ENCODE measurements at regions not wholly inside any gene's neighbourhood (a gene's known extent, or its start where the extent isn't known, plus 50 kb on each side); places are given as distances from the start of the nearest gene placed in this dataset.
A peak's percentile ranks its signal among the peaks of the same experiment; 100 is the strongest.
"Not testable (repeated sequence)": the region's sequence is repeated elsewhere in the genome, so short reads cannot be mapped to it uniquely, and the experiment has no call there.

DNA sequence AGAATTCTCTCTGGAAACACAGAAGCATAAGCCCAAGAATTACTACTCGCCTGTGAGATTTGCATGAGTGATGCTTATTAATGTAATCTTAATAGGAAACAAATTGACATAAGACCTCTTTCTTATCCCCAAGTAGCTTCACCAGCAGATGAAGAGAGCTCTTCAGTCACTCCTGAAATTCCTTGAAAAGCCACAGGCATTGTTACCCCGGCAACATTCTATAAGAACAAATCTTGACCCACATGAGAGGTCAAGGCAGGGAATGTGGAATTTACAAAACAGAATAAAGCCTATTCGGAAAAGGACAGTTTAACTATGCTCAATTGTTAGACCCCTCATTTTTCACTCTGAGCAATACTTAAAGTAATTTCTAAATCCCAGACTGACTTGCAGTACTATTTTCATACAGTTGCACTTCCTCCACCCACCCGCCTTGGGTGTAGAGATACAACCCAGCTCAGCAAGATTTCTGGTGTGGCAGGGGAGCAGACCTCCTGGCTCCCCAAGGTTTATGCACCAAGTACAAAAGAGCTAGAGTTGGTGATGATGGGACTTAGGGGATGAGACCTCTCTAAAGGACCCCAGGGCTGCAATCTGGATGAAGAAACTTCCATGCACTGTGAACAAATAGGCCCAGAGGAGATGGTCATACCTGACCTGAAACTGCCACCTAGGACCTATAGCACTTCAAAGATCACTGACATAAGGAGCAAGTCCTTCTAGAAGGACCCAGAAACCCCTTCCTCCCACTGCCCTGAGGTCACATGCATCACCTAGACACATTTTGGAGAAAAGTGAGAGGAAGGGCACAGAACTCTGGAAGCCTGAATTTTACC lies 242.1 kb downstream of the ZNF608 start:
- H3K36me3 ChIP-seq (replicated peaks in 1 of 2; ENCODE audit: control extremely low read depth in 1 of 2, control insufficient read depth in 1 of 2, extremely low read depth in 1 of 2, insufficient read depth in 2 of 2, low read length in 1 of 2), result no peaks in the 10 kb centered on the region
- H3K27ac ChIP-seq (ENCODE audit: low read length in 2 of 2), result no peak overlapping the region
- TF ChIP-seq EZH2 (IDR thresholded peaks at IDR 0.05; ENCODE audit: borderline replicate concordance, insufficient read depth, low read depth, low read length, poor library complexity, severe bottlenecking), result no peak
- TF ChIP-seq, protein P1, sequence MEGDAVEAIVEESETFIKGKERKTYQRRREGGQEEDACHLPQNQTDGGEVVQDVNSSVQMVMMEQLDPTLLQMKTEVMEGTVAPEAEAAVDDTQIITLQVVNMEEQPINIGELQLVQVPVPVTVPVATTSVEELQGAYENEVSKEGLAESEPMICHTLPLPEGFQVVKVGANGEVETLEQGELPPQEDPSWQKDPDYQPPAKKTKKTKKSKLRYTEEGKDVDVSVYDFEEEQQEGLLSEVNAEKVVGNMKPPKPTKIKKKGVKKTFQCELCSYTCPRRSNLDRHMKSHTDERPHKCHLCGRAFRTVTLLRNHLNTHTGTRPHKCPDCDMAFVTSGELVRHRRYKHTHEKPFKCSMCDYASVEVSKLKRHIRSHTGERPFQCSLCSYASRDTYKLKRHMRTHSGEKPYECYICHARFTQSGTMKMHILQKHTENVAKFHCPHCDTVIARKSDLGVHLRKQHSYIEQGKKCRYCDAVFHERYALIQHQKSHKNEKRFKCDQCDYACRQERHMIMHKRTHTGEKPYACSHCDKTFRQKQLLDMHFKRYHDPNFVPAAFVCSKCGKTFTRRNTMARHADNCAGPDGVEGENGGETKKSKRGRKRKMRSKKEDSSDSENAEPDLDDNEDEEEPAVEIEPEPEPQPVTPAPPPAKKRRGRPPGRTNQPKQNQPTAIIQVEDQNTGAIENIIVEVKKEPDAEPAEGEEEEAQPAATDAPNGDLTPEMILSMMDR (IDR thresholded peaks at IDR 0.05), result no peak
- no peak overlapping the region for H3K9ac ChIP-seq (ENCODE audit: low read length)
- no peaks in the 10 kb centered on the region for H3K79me2 ChIP-seq (ENCODE audit: control insufficient read depth, insufficient read depth, low read length)
- no CpG with 5 or more reads among the region's 4 CpGs for WGBS (ENCODE audit: insufficient coverage)
- intact Hi-C loops (cut with micrococcal nuclease), result no loop called here
- Mint-ChIP-seq H3K4me1 (peaks cover 7% of the 10 kb centered on the region), H3K9me3 (ENCODE audit: insufficient read depth) (no peaks in the 10 kb centered on the region), H3K27me3 (no peaks in the 10 kb centered on the region), H3K27ac (no peak overlapping the region), H3K4me3 (no peak overlapping the region)
- H4K20me1 ChIP-seq (ENCODE audit: control insufficient read depth, insufficient read depth, low read length, poor library complexity, severe bottlenecking), result no peaks in the 10 kb centered on the region
- no peak overlapping the region for H3K4me2 ChIP-seq (replicated peaks; ENCODE audit: low read depth, low read length, poor library complexity, severe bottlenecking)
- no peak overlapping the region for H3K4me3 ChIP-seq (ENCODE audit: control extremely low read depth in 1 of 5, extremely low read depth in 1 of 5, insufficient read depth in 1 of 5, low read depth in 2 of 5, low read length in 4 of 5)
- ATAC-seq (ENCODE audit: low read depth) (no peak), DNase-seq (peak; percentile 20)
- peaks cover 3 to 9% of the 10 kb centered on the region in 2 donors for H3K4me1 ChIP-seq (ENCODE audit: control insufficient read depth in 2 of 2, insufficient read depth in 2 of 2, low read length in 2 of 2)
- no peak overlapping the region for H2AFZ ChIP-seq (ENCODE audit: insufficient read depth, low read depth, low read length, poor library complexity, severe bottlenecking)
- ChIA-PET CTCF (no interaction called here), POLR2A (no interaction called here)
- H3K27me3 ChIP-seq (replicated peaks in 1 of 4; ENCODE audit: control extremely low read depth in 1 of 4, control insufficient read depth in 3 of 4, insufficient read depth in 4 of 4, low read length in 3 of 4), result no peaks in the 10 kb centered on the region
- no peaks in the 10 kb centered on the region for H3K9me3 ChIP-seq (ENCODE audit: control extremely low read depth in 1 of 3, control insufficient read depth in 2 of 3, insufficient read depth in 1 of 3, low read length in 2 of 3)

DNA sequence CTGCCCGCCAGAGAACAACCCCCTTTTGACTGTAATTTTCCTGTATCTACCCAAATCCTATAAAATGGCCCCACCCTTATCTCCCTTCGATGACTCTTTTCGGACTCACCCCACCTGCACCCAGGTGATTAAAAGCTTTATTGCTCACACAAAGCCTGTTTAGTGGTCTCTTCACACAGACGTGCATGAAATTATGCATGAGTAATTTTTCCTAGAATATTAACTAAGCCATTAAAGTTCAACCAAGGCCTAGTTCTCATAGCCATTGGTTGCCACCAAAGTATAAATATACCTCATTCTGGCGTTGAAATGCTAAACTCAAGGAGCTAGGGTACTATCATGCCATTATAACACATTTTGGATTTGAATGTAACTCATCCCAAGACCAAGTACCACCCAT lies 243.9 kb downstream of the ZNF608 start:
- intact Hi-C loops (cut with micrococcal nuclease), result no loop called here
- Histone ChIP-seq H3K4me3 (ENCODE audit: control extremely low read depth in 1 of 5, extremely low read depth in 1 of 5, insufficient read depth in 1 of 5, low read depth in 2 of 5, low read length in 4 of 5) (no peak overlapping the region), H3K79me2 (ENCODE audit: control insufficient read depth, insufficient read depth, low read length) (no peaks in the 10 kb centered on the region), H3K9ac (ENCODE audit: low read length) (no peak overlapping the region), H3K27ac (ENCODE audit: low read length in 2 of 2) (no peak overlapping the region), H3K4me1 (ENCODE audit: control insufficient read depth in 2 of 2, insufficient read depth in 2 of 2, low read length in 2 of 2) (peaks cover 3 to 9% of the 10 kb centered on the region in 2 donors), H3K27me3 (replicated peaks in 1 of 4; ENCODE audit: control extremely low read depth in 1 of 4, control insufficient read depth in 3 of 4, insufficient read depth in 4 of 4, low read length in 3 of 4) (no peaks in the 10 kb centered on the region), H3K9me3 (ENCODE audit: control extremely low read depth in 1 of 3, control insufficient read depth in 2 of 3, insufficient read depth in 1 of 3, low read length in 2 of 3) (no peaks in the 10 kb centered on the region), H2AFZ (ENCODE audit: insufficient read depth, low read depth, low read length, poor library complexity, severe bottlenecking) (no peak overlapping the region), H4K20me1 (ENCODE audit: control insufficient read depth, insufficient read depth, low read length, poor library complexity, severe bottlenecking) (no peaks in the 10 kb centered on the region), H3K36me3 (replicated peaks in 1 of 2; ENCODE audit: control extremely low read depth in 1 of 2, control insufficient read depth in 1 of 2, extremely low read depth in 1 of 2, insufficient read depth in 2 of 2, low read length in 1 of 2) (no peaks in the 10 kb centered on the region), H3K4me2 (replicated peaks; ENCODE audit: low read depth, low read length, poor library complexity, severe bottlenecking) (no peak overlapping the region)
- TF ChIP-seq, protein P1 (IDR thresholded peaks at IDR 0.05), result no peak
- no peak for TF ChIP-seq EZH2 (IDR thresholded peaks at IDR 0.05; ENCODE audit: borderline replicate concordance, insufficient read depth, low read depth, low read length, poor library complexity, severe bottlenecking)
- Mint-ChIP-seq H3K27ac (no peak overlapping the region), H3K27me3 (no peaks in the 10 kb centered on the region), H3K4me1 (peaks cover 7% of the 10 kb centered on the region), H3K4me3 (no peak overlapping the region), H3K9me3 (ENCODE audit: insufficient read depth) (no peaks in the 10 kb centered on the region)
- 100% methylated on average over 3 of the region's 5 CpGs for WGBS (ENCODE audit: insufficient coverage)
- CTCF ChIA-PET, result no interaction called here
- DNase-seq (no peak), ATAC-seq (ENCODE audit: low read depth) (no peak)
- POLR2A ChIA-PET, result no interaction called here

DNA sequence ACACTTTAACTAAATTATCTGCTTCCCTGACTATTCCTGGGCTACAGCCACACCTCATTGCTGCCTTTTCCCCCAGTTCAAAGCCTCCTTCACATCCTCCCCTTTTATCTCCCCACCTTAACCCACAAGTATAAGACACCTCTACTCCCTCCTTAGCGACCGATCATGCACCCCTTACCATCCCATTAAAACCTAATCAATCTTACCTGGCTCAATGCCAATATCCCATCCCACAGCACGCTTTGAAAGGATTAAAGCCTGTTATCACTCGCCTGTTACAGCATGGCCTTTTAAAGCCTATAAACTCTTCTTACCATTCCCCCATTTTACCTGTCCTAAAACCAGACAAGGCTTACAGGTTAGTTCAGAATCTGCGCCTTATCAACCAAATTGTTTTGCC lies 246.6 kb downstream of the ZNF608 start:
- intact Hi-C loops (cut with micrococcal nuclease); H3K9ac ChIP-seq (ENCODE audit: low read length); H3K27me3 Mint-ChIP-seq; H3K79me2 ChIP-seq (ENCODE audit: control insufficient read depth, insufficient read depth, low read length); H3K4me1 Mint-ChIP-seq; CTCF ChIA-PET; ATAC-seq (ENCODE audit: low read depth); H3K27ac Mint-ChIP-seq; DNase-seq; H3K9me3 ChIP-seq (ENCODE audit: control extremely low read depth in 1 of 3, control insufficient read depth in 2 of 3, insufficient read depth in 1 of 3, low read length in 2 of 3); H3K9me3 Mint-ChIP-seq (ENCODE audit: insufficient read depth); H3K36me3 ChIP-seq (replicated peaks in 1 of 2; ENCODE audit: control extremely low read depth in 1 of 2, control insufficient read depth in 1 of 2, extremely low read depth in 1 of 2, insufficient read depth in 2 of 2, low read length in 1 of 2); H2AFZ ChIP-seq (ENCODE audit: insufficient read depth, low read depth, low read length, poor library complexity, severe bottlenecking); H3K4me3 ChIP-seq (ENCODE audit: control extremely low read depth in 1 of 5, extremely low read depth in 1 of 5, insufficient read depth in 1 of 5, low read depth in 2 of 5, low read length in 4 of 5); H3K4me3 Mint-ChIP-seq; POLR2A ChIA-PET; H4K20me1 ChIP-seq (ENCODE audit: control insufficient read depth, insufficient read depth, low read length, poor library complexity, severe bottlenecking); H3K27me3 ChIP-seq (replicated peaks in 1 of 4; ENCODE audit: control extremely low read depth in 1 of 4, control insufficient read depth in 3 of 4, insufficient read depth in 4 of 4, low read length in 3 of 4); H3K4me2 ChIP-seq (replicated peaks; ENCODE audit: low read depth, low read length, poor library complexity, severe bottlenecking); H3K4me1 ChIP-seq (ENCODE audit: control insufficient read depth in 2 of 2, insufficient read depth in 2 of 2, low read length in 2 of 2); H3K27ac ChIP-seq (ENCODE audit: low read length in 2 of 2): not testable (repeated sequence)
- WGBS (ENCODE audit: insufficient coverage), result 95% methylated on average over 4 of the region's 5 CpGs
